ENCODE measurements at regions not wholly inside any gene's neighbourhood (a gene's known extent, or its start where the extent isn't known, plus 50 kb on each side); places are given as distances from the start of the nearest gene placed in this dataset.

DNA sequence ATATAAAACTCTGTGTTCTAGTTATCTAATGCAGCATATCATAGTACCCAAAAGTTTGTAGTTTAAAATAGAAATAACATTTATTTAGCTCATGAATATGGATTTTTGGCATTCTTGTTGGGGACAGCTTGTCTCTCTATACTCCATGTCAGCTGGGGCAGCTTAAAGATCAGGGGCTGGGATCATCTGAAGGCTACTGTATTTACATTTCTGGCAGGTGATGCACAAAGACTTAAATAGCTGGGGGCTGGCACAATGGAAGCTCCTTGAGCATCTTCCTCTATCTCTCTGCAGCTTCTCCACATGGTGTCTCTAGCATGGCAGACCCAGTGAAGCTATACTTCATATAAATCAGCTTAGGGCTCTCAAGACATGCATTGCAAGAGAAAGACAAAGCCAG, 55.6 kb upstream of the DAB1 start:
- TF ChIP-seq CTCF (IDR thresholded peaks at IDR 0.05; ENCODE audit: borderline replicate concordance, insufficient read depth, low read depth, low read length) = no peak
- no peak overlapping the region for H3K4me3 ChIP-seq (ENCODE audit: low read depth, low read length)

DNA sequence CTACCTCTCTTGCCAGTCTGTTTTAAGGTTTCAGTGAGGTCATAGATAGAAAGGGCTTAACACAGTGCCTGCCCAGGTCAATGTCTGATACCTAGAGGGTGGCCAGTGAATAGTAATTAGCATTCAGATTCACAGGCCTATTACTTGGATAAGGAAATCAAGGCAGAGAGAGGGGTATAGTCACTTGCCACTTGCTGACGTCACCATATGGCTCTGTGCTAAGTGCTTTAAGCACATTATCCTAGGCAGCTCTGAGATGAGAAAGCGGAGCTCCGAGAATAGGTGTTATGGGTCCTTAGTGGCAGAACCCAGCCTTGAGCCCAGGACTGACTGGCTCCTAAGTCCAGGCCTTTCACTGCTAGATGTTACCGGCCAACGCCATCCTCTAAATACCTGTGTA, 51.5 kb upstream of the DAB1 start:
- no peak overlapping the region for H3K4me3 ChIP-seq (ENCODE audit: low read depth, low read length)
- no peak for TF ChIP-seq CTCF (IDR thresholded peaks at IDR 0.05; ENCODE audit: borderline replicate concordance, insufficient read depth, low read depth, low read length)

- TF ChIP-seq CTCF (IDR thresholded peaks at IDR 0.05; ENCODE audit: borderline replicate concordance, insufficient read depth, low read depth, low read length) = no peak
- no peak overlapping the region for H3K4me3 ChIP-seq (ENCODE audit: low read depth, low read length)
Observed at GRCh38 chr1:57474137-57474750, 50.4 kb upstream of the DAB1 start.
